ENCODE measurements at regions not wholly inside any gene's neighbourhood (a gene's known extent, or its start where the extent isn't known, plus 50 kb on each side); places are given as distances from the start of the nearest gene placed in this dataset.

GRCh38 chr13:31963631-31964030 is 67.9 kb upstream of the FRY start:
- no TSS peak for BruUV-seq (replicated peaks)
- ChIA-PET POLR2A (no interaction called here), CTCF (ENCODE audit: low intra/inter-chr PET ratio, low total read pairs) (no interaction called here)
- Histone ChIP-seq H3K9me3 (ENCODE audit: low read length) (no peaks in the 10 kb centered on the region), H3K4me3 (replicated peaks in 1 of 3; ENCODE audit: insufficient read depth in 1 of 3, low read depth in 2 of 3, low read length in 3 of 3) (no peak overlapping the region), H2AFZ (ENCODE audit: low read length) (no peak overlapping the region), H3K36me3 (replicated peaks in 1 of 2; ENCODE audit: control insufficient read depth in 1 of 2, insufficient read depth in 2 of 2, low read length in 2 of 2) (no peaks in the 10 kb centered on the region), H4K20me1 (ENCODE audit: insufficient read depth, low read length) (no peaks in the 10 kb centered on the region), H3K9ac (ENCODE audit: insufficient read depth, low read depth, low read length) (no peak overlapping the region), H3K4me2 (ENCODE audit: low read depth, low read length) (no peak overlapping the region), H3K27me3 (ENCODE audit: control insufficient read depth in 1 of 2, insufficient read depth in 2 of 2, low read length in 2 of 2) (no peaks in the 10 kb centered on the region), H3K4me1 (ENCODE audit: insufficient read depth, low read length) (no peaks in the 10 kb centered on the region), H3K79me2 (ENCODE audit: insufficient read depth, low read length) (no peaks in the 10 kb centered on the region), H3K27ac (ENCODE audit: extremely low read length, insufficient read depth, low read length) (no peak overlapping the region)
- intact Hi-C loops (cut with micrococcal nuclease; ENCODE audit: unreplicated experiment), result no loop called here
- ATAC-seq (no peak), DNase-seq (ENCODE audit: low spot score) (no peak), FAIRE-seq (no peak)
- TF ChIP-seq ATF4 (CRISPR knock-in tag; IDR thresholded peaks at IDR 0.05) (no peak), CC2D1A (CRISPR knock-in tag; IDR thresholded peaks at IDR 0.05) (no peak), SIN3A (IDR thresholded peaks at IDR 0.05; ENCODE audit: borderline replicate concordance, low read depth, low read length) (no peak), ETS1 (CRISPR knock-in tag; IDR thresholded peaks at IDR 0.05) (no peak), KAT2B (IDR thresholded peaks at IDR 0.05; ENCODE audit: borderline replicate concordance, low read depth, low read length) (no peak)
- in situ Hi-C loops (cut with HindIII; ENCODE audit: extremely low pct_ligation_motif_present, low pct_unique_long_range_greater_than_20kb), result no loop called here
- WGBS (ENCODE audit: low lambda C conversion rate), result 96% methylated on average over 1 of the region's 1 CpG

- Histone ChIP-seq H3K4me2 (ENCODE audit: low read depth, low read length) (no peak overlapping the region), H3K9me3 (ENCODE audit: low read length) (no peaks in the 10 kb centered on the region), H3K27ac (ENCODE audit: extremely low read length, insufficient read depth, low read length) (no peak overlapping the region), H3K4me1 (ENCODE audit: insufficient read depth, low read length) (no peaks in the 10 kb centered on the region), H2AFZ (ENCODE audit: low read length) (no peak overlapping the region), H3K36me3 (replicated peaks in 1 of 2; ENCODE audit: control insufficient read depth in 1 of 2, insufficient read depth in 2 of 2, low read length in 2 of 2) (no peaks in the 10 kb centered on the region), H3K27me3 (ENCODE audit: control insufficient read depth in 1 of 2, insufficient read depth in 2 of 2, low read length in 2 of 2) (no peaks in the 10 kb centered on the region), H3K9ac (ENCODE audit: insufficient read depth, low read depth, low read length) (no peak overlapping the region), H4K20me1 (ENCODE audit: insufficient read depth, low read length) (no peaks in the 10 kb centered on the region), H3K79me2 (ENCODE audit: insufficient read depth, low read length) (no peaks in the 10 kb centered on the region), H3K4me3 (replicated peaks in 1 of 3; ENCODE audit: insufficient read depth in 1 of 3, low read depth in 2 of 3, low read length in 3 of 3) (no peak overlapping the region)
- CTCF ChIA-PET (ENCODE audit: low intra/inter-chr PET ratio, low total read pairs), result no interaction called here
- ATAC-seq (no peak), DNase-seq (ENCODE audit: low spot score) (no peak), FAIRE-seq (no peak)
- intact Hi-C loops (cut with micrococcal nuclease; ENCODE audit: unreplicated experiment), result no loop called here
- in situ Hi-C loops (cut with HindIII; ENCODE audit: extremely low pct_ligation_motif_present, low pct_unique_long_range_greater_than_20kb), result no loop called here
- POLR2A ChIA-PET, result no interaction called here
- 25% methylated on average over 2 of the region's 2 CpGs for WGBS (ENCODE audit: low lambda C conversion rate)
- no TSS peak for BruUV-seq (replicated peaks)
- TF ChIP-seq ZNF549 (CRISPR knock-in tag; IDR thresholded peaks at IDR 0.05) (no peak), KDM3A (CRISPR knock-in tag; IDR thresholded peaks at IDR 0.05; ENCODE audit: low read depth) (no peak), MYC (CRISPR knock-in tag; IDR thresholded peaks at IDR 0.05; ENCODE audit: borderline replicate concordance) (no peak), HMGXB4 (CRISPR knock-in tag; IDR thresholded peaks at IDR 0.05; ENCODE audit: borderline replicate concordance in 1 of 2, low read depth in 1 of 2) (no peak), RCOR2 (CRISPR knock-in tag; IDR thresholded peaks at IDR 0.05) (no peak), SMC3 (IDR thresholded peaks at IDR 0.05; ENCODE audit: low read length) (no peak), MATR3 (CRISPR knock-in tag; IDR thresholded peaks at IDR 0.05) (no peak), ZFP82 (CRISPR knock-in tag; IDR thresholded peaks at IDR 0.05; ENCODE audit: borderline replicate concordance) (no peak), NFYB (CRISPR knock-in tag; IDR thresholded peaks at IDR 0.05) (no peak), DDIT3 (CRISPR knock-in tag; IDR thresholded peaks at IDR 0.05) (no peak), TOE1 (CRISPR knock-in tag; IDR thresholded peaks at IDR 0.05) (no peak), ZNF546 (CRISPR knock-in tag; conservative IDR thresholded peaks at IDR 0.05) (no peak), PAF1 (CRISPR knock-in tag; IDR thresholded peaks at IDR 0.05) (no peak)
These were observed 67.4 kb upstream of the FRY start for GRCh38 chr13:31964168-31964567.
